GM12892 (cell line): ENCODE measurements at regions not wholly inside any gene's neighbourhood (a gene's known extent, or its start where the extent isn't known, plus 50 kb on each side); places are given as distances from the start of the nearest gene placed in this dataset.

ENCODE experiments used
- POLR2A ChIP-seq: IDR thresholded peaks from 2 replicates; pipeline ENCODE4 v1.6.1; 2011; ENCODE audit warnings: low read depth, low read length, control low read depth
- TAF1 ChIP-seq: IDR thresholded peaks from 2 replicates; pipeline ENCODE4 v1.6.1; 2011; ENCODE audit warnings: low read depth, mild to moderate bottlenecking, control low read depth, low read length, borderline replicate concordance

- TF ChIP-seq POLR2A, result no peak
- TF ChIP-seq TAF1, result no peak
These were observed 212.1 kb upstream of the ADRA1B start for GRCh38 chr5:159704160-159704559.
